DMS114 treated with DMSO at 0.1 percent for 48 hours (cell line): ENCODE measurements at regions not wholly inside any gene's neighbourhood (a gene's known extent, or its start where the extent isn't known, plus 50 kb on each side); places are given as distances from the start of the nearest gene placed in this dataset.

Experiments
- DNase-seq: peaks from one replicate; lab custom pipeline; 2025; ENCODE audit not compliant: unreplicated experiment; lab: John Stamatoyannopoulos, UW

DNA sequence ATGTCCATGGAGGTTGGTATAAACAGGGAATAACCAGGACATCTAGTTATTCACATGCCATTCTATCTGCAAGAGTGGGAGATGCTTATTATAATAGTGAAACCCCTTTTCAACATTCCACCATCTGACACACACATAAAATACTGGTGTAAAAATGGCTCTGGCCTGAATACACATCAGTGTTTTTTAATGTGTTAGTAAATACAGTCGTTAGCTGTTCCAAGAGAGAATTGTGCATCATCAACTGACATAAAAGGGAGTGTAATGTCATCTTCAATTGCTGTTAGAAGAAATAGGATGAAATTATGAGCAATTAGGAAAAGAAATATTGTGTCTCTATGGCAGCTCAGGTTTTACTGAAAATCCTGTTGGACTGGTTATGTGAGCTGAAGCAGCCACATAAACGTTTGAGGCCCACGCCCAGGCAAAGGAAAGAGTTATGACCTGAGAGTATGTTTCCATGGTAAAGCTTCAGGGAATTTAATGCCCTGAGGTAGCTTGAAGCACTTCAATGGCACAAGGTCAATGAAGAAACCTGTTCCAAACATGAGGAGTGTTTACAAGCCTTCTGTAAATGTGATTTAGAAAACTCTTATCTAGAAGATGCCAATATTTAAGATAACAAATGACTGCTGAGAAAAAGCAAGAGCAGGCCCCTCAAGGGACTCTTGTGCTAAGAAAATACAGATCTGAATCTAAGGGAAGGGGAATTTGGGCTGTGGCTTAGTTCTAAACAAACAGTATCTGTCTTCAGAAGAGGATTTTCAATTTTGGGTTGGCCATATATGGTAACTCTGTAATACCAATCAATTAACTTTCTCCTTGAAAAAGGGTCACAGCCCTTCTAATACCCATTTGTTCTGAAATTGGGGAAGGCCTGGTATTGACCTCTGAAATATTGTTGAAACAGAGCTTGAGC lies 384.3 kb downstream of the SEC16B start:
- DNase-seq: no peak

DNA sequence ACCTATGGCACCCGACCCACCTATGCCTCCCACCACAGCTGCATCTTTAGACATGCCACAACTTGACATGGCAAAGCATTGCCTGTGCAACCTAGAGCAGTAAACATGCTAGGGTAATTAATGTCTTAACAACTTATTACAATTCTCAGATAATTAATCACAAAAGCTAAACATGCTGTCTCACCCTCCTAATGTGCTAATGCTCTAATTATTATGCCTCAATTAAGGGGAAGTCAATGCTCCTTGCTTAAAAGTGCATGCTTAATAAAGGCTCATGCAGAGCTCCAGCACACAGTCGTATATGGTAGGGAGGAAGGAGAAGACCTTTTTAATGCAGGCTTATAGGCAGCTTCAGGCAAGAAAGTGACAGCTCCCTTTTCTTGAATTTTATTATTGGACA lies 396.0 kb downstream of the SEC16B start:
- no peak for DNase-seq

DNA sequence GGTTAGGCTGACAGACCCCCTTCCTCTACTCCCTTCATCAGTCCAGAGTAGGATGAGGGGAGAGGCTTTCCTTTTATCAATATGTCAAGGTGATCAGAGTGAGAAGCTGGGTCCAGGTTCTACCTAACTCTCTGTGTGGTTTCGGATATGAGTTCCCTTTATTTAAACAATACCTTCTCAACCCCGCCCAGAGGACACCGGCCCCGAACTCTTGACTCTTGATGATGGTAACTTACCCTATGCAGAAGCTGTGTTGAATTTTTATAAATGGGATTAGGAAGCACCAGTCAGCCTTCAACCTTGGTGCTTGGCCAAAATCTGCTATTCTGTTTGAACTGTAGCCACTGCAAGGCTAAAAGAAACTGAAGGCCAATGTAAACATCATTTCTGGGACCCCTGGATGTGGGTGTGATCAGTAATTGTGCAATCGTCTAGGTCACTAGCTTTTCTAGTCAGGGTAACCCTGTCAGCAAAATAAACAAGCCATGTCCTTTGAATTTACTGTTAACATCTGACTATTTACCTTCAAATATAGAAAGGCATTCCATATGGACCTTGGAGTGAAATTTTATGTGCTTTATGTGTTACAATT lies 398.3 kb downstream of the SEC16B start:
- DNase-seq: no peak

DNA sequence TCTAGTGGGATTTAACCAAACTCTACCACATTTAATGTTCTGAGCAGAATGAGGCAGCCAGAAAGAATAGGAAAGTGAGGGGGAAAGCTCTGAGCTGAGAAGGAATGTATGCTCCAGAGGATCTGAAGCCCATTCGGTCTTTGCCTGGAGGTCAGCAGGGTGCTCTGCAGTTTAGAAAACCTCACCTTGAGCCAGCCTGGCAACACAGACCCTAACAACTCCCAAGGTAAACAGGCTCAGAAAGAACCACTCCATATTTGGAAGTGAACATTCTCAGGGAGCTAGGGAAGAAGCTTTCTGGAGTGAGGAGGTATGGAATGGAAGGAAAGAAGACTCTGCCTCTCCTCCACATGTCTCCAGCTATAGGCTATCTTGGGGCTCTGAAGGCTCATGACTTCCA lies 398.8 kb downstream of the SEC16B start:
- no peak for DNase-seq

DNA sequence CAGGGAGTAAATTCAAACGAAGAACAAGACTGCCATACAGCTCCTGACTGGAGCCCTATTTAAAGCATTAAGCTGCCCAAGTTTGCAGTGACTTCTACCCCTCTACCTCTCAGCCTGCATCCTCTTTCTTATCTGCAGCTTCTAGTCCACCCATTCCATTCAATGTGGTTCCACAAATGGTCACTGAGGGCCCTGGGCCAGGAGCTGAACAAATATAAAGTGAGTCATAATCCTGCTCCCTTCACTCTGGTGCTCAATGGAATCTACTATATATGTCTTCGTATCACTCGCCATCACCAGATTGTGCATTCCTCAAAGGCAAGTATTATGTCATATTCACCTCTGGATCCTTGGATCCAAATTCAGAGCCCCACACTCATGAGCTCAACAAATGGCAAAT lies 398.7 kb downstream of the BRINP2 start:
- DNase-seq: no peak

DNA sequence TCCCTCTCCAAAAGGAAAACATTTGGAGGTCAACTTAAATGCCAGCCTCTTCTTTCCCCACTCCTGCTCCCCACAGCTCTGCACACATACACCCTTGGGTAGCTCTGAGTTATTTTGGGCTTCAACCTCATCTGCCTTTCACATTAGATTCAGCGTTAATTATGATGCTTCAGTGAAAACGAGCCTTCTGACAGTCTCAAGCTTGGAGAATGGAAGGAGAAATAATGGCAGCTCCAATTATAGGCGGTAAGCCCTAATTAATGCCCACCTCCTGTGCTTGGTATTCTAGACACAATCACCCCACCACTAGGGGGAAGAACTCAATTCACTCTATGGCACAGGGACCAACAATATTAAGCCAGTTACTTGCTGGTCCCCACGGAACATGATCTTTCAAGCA lies 397.9 kb downstream of the BRINP2 start:
- no peak for DNase-seq

DNA sequence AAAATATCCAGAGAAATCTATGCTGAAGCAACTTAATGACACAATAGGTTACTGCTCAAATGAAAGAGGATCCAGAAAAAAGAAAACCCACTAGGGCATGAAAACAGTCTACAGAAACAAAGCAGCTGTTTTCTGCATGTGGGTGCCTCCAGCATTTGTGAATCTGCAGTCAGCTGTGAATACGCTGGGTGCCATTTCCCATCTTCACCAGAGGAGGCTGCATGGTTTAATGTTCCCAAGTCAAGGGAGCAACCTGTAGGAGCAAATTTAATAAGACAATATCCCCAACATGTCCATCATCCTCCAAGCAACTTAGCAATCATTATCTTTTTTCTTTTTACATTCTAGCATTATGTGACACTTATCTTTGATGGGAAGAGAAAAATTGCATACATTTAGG lies 396.6 kb downstream of the BRINP2 start:
- DNase-seq: no peak

DNA sequence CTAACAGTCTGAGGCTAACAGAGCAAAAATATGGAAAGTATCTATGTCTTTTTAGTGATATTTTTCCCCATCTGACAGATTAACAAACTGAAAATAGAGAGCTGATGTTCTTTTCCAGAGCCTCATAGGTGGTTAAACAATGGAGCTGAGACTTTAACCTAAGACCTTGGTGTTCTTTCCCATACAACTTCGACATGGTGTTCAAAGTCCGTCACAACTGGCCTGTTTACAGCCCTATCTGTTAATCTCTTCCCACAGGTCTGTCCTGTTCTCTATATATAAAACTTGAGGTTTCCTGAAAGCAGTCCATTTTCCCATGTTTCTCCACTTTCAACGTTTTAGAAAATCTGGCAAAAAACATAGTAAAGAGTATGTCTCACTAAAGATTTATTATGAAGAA lies 395.7 kb downstream of the BRINP2 start:
- no peak for DNase-seq

DNA sequence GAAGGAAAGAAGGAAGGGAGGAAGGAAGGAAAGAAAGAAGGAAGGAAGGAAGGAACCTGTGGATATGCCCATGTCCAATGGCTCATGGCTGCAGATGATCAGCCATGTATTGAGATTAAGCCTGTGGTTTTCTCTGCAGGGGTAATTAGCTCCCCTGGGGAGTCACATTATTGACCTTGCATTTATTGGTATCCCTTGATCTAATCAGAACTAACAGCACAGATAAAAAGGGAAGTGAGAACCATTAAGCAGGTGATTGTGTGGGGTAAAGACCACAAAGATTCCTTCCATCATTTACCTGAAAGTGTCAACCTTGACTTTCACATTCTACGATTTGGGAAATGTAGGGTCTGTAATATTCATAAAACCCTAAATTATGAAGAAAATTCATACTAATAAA lies 390.7 kb downstream of the BRINP2 start:
- DNase-seq: no peak

DNA sequence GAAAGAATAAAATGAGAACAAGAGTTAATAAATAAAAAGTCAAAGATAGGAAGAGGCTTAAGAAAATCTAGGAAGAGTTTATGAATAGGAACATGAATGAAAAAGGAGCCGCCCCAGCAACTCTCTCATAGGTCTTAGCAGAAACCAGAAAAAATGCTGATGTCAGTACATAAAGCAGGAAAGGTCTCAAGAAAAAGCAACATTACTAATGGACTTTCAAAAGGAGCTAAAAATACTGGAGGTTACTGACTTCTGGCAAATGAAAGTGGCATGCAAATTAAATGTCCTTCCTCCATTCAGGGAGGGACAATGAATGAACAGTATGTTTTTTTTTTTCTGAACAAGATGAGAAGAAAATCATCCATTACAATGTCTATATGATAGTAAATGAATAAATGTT lies 387.6 kb downstream of the BRINP2 start:
- DNase-seq: no peak

DNA sequence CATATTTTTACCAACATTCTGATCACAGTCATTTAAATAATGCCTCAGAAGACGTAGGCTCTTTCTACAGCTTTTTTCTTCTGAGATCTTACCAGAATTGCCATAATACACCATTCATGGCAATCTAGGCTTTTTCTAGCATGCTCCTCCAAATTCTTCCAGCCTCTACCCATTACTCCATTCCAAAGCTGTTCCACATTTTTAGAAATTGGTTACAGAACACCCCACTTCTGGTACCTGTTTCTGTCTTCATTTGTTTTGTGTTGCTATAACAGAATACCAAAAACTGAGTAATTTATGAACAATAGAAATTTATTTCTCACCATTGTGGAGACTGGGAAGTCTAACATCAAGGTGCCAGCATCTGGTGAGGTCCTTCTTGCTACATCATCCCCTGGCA lies 385.4 kb downstream of the BRINP2 start:
- no peak for DNase-seq

DNA sequence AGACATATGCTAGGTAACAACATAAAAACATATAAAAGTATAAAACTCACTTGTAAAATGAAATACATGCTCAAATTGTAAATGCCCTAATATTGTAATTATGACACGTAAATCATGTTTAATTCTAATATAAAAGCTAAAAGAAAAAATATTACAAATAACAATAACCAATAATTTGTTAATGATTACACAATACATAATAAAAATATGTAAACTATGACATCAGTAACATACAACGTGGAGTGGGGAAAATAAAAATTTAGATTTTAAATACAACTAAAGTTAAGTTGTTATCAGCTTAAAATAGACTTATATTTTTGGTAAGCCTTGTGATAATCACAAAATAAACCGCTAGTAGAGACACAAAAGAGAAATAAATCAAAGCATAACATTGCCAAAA lies 376.4 kb downstream of the BRINP2 start:
- no peak for DNase-seq

DNA sequence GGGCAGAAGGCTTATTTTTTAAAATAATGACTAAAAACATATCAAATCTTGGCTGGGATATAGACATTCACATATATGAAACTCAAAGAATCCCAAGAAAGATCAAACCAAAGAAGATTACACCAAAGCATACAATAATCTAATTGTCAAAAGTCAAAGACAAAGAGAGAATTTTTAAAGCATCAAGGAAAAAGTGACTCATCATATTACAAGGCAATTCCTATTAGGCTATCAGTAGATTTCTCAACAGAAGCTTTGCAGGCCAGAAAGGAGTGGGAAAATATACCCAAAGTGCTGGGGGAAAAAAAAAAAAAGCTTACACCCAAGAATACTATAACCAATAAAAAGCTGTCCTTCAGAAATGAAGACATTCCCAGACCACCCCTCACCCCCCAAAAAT lies 375.6 kb downstream of the BRINP2 start:
- no peak for DNase-seq

DNA sequence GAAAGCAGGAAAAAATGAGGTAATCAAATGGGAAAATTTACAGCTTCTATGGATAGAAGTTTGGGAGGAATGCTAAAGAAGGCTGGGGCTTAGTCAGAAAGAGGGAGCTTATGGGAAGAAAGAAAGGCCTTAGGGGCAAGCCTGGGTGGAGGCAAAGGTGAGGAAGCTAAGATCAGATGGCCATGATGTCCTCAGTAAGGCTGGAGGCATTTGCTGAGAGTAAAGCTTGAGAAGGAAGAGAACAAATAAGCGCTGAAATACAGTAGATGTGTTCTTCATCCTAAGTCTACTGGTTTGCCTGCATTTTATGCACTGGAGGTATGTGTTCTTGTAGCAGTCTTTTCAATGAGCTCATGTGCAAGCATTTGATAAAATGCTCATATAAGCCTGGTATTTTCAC lies 355.4 kb downstream of the BRINP2 start:
- no peak for DNase-seq

DNA sequence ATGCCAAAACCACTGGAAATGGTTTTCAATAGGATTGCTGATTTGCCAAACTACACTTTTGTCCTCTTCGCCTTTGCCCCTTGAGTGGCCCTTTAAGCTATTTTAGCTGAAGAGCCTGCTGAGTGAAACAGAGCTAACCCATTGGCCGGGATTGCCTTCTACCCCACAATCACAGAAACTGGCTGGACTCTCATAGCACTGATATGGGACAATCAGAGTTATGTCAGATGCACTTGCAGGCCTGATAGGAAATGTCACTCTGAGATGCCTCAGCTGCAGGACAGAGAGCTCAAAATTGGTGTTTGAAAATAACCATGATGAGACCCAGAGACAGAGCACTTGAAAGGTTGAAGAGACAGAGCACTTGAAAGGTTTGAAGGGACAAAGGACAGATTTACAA lies 354.4 kb downstream of the BRINP2 start:
- no peak for DNase-seq

DNA sequence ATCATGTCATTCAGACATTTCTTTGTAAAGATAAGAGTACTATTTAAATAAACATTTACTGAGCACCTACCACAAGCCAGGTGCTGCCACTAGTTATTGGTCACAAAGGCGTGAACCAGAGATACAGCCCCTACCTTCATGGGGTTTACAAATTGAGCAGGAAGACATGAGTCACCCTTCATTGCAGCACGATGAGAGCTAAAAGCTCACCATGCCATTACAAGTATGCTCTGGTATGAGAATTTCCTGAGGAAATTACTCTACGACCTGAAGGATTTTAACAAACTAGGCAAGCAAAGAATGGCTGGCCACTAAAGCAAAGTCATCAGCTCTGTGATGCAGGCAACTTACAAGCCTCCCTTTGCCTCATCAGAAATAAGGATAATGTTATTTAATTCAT lies 346.8 kb downstream of the BRINP2 start:
- no peak for DNase-seq

DNA sequence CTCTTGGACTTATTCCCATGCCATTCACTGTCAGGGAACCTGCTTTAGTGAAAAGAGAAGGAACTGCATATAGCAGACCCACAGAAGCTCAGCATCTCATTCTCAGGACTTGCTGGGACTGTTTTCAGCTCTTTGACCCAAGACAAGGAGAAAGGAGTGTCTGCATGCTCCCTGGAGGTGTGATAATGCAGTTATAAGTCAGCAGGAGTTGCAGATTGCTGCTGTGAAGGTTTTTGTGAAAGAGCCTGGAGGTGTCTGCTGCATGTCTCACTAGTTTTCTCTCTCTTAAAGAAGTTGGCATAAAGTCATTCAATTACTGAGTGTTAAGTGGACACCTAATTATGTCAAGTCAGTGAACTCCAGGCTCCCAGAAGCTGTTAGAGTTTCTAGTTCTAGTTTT lies 343.4 kb downstream of the BRINP2 start:
- DNase-seq: no peak

DNA sequence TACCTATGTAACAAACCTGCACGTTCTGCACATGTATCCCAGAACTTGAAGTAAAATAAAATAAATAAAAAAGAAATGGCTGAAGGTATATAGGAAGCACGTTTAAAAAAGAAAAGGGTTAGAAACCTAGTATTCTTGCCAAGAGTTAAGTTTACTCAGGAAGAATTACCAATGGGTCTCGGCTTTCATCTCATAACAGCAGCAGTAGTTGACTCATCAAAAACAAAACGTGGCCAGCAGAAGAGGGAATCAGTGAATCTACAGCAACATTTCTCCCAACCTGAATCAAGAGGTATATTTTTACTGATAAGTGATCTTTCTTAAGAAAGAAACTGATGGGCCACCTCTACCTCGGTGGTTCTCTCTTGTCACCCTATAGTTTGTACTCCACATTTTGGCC lies 340.3 kb downstream of the BRINP2 start:
- DNase-seq: no peak

DNA sequence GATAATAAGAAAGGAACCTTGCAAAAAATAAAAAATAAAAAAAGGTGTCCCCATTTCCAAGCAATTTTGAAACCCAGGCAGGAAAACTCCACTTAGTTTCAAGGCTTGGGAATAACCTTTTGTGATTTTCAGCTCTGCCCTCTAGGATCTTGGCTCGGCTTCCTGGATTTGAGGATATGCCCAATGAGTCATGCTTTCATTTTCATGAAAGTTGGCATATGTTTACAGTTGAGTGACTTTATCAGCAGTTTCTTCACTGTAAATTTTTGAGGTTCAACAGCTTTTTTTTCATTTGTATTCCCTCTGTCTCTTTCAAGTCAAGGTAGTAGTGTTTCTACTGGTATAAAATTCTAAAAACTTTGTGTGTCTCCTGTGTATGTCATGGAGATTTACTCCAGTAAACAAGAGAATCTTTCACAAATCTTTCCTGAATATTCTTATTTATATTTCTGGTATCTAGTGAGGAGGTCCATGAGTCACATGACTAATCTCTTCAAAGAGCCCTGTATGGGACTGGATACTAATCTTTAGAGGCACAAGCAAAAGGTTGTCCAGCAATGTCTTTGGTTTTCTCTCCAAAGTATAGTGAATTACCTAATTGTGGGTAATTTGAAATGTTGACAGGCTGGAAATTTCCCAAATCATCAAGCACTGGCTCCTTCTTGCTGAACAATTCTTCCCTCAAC lies 335.3 kb downstream of the BRINP2 start:
- DNase-seq: no peak

DNA sequence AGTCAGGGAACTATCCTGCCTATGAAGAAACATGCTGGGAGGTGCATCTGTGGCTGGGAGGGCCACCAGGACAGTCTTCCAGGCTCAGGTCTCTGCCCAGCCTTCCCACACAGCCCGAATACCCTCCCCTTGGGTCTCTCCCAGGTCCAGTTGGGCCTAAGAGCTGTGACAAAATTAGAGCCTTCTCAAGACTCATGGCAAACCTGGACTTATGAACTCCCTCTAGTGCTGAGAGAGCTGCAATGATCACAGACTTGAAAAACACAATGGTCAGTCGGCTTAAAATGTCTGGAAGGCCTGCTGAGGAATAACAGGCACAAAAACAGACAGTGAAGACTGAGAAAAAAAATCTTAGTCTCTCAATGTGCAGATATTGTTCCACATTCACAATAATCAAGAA lies 325.1 kb downstream of the BRINP2 start:
- DNase-seq: no peak

DNA sequence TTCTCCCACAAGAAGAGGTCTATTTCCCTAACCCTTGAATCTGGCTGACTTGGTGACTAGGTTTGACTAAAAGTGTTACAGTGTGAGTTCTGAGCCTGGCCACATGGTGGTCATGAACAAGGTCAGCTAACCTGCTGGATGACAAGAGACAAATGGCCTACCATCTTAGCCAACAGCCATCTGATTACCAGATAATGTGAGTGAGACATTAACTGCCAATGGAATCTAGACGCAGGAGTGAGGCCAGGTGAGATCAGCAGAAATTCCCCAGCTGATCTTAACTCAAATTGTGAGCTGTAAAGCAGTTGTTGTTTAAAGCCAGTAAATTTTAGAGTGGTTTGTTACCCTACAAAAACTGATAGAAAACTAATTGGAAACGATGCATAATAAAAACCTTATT lies 320.0 kb downstream of the BRINP2 start:
- DNase-seq: no peak

DNA sequence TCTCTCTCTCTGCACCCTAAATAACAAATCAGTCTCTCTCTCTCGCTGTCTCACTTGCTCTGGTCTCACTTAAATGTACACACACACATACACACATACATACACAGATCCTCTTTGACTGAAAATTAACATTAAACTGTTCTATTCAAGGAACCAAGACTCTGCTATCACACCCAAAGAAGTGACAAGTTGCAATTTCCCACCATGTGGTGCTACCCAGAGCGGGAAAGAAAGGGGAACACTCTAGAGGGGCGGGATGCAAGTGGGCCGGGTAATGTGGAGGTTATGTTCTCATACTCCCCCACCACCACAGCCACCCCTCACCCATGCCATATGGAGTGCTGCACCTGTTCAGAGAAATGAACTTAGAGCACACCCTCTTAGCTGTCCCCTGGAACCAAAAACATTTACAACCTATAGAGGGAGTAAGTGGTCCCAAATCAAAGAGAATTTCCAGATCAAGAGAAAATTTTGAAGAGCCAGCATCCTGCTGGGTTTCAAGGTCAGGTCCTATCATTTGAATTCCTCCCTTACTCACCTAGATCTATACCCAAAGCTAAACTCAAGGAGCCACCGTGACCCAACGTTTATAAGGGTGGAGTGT lies 319.4 kb downstream of the BRINP2 start:
- DNase-seq: no peak
